GM12874 (cell line): ENCODE measurements at regions not wholly inside any gene's neighbourhood (a gene's known extent, or its start where the extent isn't known, plus 50 kb on each side); places are given as distances from the start of the nearest gene placed in this dataset.

ENCODE experiments used
- TF ChIP-seq, protein P1 (sequence below): IDR thresholded peaks from 2 replicates; pipeline ENCODE4 v1.5.1; 2011; ENCODE audit warnings: low read depth, mild to moderate bottlenecking, control low read depth, low read length, moderate library complexity; ENCODE audit not compliant: insufficient read depth

DNA sequence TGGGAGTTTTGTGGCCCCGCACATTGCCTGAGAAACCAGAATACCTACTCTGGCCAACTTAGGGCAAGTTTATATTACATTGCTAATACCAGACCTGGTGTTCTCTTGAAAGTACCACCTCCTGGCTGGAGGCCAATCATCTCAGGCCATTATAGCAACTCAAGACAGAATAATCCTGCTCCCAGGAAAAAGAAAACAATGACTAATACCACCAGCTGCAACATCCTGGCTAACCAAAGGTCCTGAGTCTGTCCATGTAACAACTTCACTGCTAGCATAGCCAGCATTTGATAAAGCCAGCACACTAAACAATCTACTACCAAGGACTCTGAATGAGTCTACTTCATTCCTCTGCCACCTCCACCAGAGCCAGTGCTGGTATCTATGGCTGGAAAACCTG is 1298.7 kb upstream of the CNTN5 start:
- TF ChIP-seq, protein P1, sequence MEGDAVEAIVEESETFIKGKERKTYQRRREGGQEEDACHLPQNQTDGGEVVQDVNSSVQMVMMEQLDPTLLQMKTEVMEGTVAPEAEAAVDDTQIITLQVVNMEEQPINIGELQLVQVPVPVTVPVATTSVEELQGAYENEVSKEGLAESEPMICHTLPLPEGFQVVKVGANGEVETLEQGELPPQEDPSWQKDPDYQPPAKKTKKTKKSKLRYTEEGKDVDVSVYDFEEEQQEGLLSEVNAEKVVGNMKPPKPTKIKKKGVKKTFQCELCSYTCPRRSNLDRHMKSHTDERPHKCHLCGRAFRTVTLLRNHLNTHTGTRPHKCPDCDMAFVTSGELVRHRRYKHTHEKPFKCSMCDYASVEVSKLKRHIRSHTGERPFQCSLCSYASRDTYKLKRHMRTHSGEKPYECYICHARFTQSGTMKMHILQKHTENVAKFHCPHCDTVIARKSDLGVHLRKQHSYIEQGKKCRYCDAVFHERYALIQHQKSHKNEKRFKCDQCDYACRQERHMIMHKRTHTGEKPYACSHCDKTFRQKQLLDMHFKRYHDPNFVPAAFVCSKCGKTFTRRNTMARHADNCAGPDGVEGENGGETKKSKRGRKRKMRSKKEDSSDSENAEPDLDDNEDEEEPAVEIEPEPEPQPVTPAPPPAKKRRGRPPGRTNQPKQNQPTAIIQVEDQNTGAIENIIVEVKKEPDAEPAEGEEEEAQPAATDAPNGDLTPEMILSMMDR: no peak

DNA sequence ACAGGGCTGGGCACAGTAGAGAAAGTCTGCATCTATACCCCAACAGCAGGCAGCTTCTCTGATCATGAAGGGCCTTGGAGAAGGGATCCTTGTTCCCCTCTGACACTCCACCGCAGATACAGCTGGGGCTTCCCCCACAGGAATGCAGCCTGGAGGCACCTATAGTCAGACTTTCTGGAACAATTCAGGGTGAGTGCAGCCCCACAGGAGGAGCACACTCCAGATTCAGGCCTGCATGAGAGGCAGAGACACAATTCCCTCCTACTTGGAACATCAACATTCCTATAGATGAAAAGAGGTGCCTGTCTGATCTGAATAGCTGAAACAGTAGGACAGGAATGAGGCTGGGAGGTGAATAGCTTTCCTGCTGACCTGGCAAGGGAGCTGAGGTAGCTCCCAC is 1298.0 kb upstream of the CNTN5 start:
- TF ChIP-seq, protein P1: no peak

DNA sequence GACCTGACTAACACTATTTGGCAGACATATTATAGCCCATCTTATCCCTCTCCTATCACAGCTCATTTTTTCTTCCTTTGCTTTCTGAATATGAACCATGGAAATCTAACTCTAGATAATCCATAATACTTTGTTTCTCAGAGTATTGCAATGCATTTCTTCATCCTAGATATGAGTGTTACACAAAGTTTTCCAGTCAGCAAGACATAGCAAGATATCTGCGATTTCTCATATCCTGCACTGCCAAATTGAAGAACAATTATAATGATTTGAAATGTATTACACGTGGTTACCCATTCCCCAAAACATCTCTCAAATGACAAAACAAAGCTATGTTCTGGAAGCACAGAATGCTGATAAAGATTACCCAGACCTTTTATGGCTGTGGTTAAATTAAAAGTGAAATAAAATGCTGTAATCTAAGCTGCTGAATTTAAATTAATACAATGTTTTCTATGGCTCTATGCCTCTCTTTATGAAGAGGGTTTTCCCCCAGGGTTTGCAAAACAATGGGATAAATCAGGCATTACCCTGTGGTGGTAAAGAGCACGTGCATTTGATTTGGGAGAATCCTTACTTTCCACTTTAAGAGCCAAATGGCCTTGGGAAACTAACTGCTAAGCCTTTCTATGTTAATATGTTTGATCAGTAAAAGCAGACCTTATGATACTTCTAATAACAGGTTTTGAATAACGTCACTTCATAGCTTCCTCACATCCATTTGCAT is 1291.0 kb upstream of the CNTN5 start:
- TF ChIP-seq, protein P1: no peak

DNA sequence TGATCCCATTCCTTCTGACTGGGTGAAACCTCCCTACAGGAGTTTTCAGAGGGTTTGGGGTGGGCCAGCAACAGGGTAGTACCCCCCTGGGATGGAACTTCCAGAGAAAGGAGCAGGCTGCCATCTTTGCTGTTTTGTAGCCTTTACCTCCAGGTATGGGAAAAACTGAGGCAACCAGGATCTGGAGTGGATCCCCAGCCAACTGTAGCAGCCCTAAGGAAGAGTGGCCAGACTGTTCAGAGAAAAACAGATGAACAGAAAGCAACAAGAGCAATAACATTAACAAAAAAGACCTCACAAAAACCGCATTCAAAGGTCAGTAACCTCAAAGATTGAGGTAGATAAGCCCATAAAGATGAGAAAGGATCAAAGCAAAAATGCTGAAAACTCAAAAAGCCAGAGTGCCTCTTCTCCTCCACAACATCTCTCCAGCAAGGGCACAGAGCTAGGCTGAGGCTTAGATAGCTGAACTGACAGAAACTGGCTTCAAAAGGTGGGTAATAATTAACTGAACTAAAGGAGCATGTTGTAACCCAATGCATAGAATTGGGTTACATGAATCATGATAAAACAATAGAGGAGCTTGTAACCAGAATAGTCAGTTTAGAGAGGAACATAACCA is 1288.6 kb upstream of the CNTN5 start:
- TF ChIP-seq, protein P1: no peak

DNA sequence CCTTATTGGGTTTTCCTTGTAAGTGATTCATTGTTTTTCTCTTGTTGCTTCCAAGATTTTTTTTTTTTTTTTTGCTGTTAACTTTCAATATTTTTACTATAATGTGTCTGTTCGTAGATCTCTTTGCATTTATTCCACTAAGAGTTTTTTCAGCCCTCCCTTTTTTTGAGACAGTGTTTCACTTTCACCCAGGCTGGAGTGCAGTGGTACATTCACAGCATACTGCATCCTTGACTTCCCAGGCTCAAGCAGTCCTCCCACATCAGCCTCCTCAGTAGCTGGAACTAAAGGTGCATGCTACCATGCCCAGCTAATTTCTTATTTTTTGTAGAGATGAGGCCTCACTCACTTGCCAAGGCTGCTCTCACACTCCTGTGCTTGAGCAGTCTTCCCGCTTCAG is 1282.0 kb upstream of the CNTN5 start:
- TF ChIP-seq, protein P1: no peak

DNA sequence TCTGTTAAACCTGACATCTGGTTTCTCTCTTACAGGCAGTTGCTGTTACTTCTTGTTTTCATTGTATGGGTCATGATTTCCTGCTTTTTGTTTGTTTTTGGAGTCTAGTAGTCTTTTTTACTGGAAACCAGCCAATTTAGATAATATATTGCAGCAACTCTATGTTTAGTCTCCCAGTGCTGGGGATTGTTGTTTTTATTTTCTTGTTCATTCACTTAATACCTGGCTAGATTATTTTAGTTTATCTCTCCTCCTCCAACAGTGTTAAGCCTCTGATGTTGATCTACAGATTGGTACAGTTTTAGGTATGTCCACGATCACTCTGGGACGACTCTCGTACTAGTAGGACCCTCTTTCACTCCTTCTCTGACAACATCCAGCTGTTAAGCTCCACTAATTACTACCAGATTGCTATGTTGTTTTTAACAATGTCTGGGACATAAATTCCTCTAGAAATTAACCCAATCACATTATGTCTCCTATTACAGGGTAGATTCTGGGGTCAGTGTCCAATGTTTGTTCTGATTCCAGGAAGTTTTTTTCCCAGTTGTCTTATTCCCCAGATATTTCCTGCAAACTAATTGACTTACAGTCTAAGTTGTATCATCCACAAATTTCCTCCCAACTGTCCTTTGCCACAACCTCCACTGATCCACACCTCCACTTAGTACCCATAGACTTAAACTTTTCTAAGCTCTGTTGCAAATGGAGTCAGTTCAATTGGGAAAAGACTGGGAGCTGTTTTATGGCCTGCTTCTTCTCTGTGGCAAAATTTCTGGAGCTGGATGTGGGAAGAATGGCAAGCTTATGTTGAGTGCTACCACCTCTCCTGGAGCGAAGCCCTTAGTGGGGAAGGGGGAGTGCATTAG is 1280.6 kb upstream of the CNTN5 start:
- TF ChIP-seq, protein P1: no peak

DNA sequence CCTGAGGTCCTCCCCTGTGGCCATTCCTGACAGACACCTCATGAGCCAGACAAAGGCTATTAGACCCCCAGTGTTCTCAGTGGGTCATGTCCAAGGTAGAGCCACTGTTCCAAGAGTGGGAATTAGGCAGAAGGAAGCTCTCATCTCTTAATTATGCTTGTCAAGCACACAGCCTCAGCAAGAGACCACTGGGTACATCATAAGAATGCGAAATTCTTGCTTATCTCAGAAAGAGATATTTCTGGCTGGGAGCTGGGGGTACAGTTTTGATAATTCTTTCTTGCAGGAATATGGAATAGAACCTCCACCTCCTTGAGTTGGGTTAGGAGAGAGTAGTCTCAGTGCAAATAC is 1280.0 kb upstream of the CNTN5 start:
- TF ChIP-seq, protein P1: no peak
